ENCODE measurements at regions not wholly inside any gene's neighbourhood (a gene's known extent, or its start where the extent isn't known, plus 50 kb on each side); places are given as distances from the start of the nearest gene placed in this dataset.

DNA sequence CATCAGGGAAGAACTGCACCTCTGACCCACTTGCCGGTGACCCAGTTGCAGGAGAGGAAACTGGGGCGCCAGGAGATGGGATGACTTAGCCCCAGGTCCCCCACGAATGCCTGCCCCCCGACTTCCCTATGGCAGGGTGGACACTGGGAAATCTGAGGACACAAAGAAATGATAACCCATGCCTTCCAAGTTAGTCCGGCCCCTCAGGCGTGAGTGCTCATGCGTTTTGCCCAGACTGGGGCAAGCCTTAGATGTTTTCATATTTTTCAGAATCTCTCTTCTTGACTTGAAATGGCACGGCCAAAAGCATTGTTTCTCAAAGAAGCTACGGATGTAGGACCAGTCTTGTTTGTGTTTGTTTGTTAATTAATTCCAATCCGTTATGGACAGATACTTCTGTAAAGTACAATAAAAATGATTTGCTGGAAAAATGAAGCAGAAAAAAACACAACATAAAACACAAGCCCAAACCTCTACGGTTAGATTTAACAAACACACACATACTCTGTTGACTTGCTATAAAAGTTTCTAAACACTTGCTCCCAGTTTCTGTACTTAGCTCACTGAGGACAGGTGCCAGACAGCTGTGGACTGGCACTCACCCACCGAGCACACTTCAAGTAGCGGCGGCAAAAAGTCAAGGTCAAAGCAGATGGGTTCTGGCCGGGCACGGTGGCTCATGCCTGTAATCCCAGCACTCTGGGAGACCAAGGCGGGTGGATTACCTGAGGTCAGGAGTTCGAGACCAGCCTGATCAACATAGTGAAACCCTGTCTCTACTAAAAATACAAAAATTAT is 341.5 kb downstream of the BCOR start:
- no peak for DNase-seq

GRCh38 chrX:39757971-39758370 is 339.8 kb downstream of the BCOR start:
- no peak for DNase-seq

GRCh38 chrX:39758791-39759525 is 338.8 kb downstream of the BCOR start:
- no peak for DNase-seq

DNA sequence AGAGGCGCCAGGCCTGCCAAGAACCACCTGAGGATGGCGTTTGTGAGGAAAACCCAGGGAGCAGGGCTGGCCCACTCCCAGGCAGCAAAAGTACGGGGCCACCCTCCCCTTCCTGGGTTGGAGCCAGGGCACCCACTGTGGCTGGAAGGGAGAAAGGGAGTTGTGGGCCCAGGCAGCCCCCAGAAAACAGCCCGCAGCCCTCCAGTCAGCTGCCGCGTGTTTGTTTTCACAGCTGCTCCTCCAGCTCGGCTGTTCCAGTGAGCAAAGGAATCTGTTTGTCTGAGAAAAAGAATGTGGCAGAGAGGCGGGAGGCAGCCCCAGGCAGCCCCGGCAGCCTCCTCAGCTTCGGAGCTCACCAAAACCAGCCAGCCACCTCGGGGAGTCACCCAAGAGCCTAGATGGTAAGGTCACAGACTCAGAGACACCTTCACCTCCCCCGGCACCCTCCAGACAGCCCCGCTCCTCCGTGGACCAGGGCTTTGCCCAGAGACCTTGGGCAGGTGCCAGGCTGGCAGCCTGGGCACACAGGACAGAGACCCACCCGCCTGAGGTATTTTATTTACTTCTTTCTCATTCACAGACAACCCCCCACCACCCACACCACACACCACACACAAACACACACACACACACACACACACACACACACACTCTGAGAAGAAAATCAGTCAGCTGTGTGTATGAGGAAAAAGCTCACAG is 338.1 kb downstream of the BCOR start:
- no peak for DNase-seq

DNA sequence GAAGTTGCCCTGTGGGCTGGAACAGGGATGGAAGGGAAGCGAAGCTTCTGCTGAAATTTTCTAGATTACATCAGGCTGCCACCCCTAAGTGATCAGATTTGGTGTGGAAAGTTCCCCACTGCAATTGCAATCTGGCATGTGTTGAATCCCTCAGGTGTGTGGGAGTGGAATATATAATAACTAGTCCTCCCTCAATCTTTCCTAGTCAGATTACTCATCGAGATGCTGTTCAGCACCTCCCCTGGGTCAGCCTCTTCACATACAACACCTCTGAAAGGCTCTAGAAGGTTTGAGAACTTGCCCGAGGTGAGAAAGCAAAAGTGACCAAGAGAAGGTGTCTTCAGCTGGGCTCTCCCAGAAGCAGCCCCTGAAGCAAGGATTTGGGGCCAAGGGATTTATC is 336.8 kb downstream of the BCOR start:
- DNase-seq, result no peak

- no peak for DNase-seq
Measured at GRCh38 chrX:39762266-39762841, 335.4 kb downstream of the BCOR start.

DNA sequence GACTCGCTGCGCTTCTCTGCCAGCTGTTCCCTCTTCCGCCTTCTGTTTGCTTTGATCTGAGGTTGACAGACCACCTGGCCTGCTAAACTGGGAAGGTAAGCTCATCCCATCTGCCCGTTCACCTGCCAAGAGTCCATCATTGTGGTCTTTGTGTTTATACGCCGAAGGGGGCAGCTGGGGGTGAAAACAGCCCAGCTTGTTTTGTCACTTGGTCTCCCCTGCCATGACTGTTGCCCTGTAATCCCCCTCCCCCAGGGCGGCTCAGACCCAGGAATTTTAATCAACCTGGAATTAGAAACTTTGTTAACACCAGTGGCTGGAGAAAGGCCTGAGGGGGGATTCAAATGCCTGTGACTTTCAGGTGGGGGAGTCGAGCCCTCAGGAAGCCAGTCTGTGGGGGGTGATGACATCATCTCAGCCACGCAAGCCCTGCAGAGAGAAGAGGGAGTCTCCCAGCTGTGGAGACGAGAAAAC is 333.3 kb downstream of the BCOR start:
- DNase-seq, result no peak

GRCh38 chrX:39765327-39765726 is 332.4 kb downstream of the BCOR start:
- no peak for DNase-seq

- DNase-seq, result no peak
Measured at GRCh38 chrX:39766085-39766726, 331.6 kb downstream of the BCOR start.

DNA sequence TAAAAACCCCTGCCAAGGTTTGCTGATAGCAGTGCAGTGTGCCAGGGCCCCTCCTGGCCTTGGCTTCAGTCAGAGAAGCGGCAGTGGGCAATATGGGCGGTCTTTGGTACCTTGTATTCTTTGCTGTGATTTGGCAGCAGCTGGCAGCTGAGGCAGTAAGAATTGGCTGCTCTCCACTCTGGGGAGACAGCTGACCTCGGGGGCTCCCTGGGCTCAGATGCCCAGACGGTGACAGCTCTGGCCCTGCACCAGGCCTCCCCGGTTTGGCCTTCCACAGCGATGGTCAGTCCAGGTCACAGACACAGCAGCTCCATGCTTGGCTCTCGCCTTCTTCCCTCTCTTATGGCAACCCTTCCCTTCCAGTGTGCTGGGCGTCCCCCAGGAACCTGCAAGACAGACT is 330.9 kb downstream of the BCOR start:
- no peak for DNase-seq

- DNase-seq, result no peak
Measured at GRCh38 chrX:39767446-39767845, 330.3 kb downstream of the BCOR start.

DNA sequence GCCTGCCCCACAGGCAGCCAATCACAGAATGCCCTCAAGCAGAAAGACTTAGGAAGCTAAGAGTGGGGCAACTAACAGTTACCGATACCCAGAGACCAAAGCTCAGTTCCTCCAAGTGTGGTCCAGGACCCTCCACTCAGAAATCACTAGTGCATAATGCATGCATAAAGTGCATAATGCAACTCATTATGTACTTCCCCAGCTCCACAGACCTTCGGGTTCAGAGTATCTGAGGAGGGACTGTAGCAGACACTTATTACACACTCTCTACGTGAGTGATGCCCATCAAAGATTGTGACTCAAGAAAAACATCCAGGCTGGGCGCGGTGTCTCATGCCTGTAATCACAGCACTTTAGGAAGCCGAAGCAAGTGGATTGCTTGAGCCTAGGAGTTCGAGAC is 328.0 kb downstream of the BCOR start:
- DNase-seq, result no peak

- no peak for DNase-seq
Measured at GRCh38 chrX:39771089-39771488, 326.7 kb downstream of the BCOR start.

DNA sequence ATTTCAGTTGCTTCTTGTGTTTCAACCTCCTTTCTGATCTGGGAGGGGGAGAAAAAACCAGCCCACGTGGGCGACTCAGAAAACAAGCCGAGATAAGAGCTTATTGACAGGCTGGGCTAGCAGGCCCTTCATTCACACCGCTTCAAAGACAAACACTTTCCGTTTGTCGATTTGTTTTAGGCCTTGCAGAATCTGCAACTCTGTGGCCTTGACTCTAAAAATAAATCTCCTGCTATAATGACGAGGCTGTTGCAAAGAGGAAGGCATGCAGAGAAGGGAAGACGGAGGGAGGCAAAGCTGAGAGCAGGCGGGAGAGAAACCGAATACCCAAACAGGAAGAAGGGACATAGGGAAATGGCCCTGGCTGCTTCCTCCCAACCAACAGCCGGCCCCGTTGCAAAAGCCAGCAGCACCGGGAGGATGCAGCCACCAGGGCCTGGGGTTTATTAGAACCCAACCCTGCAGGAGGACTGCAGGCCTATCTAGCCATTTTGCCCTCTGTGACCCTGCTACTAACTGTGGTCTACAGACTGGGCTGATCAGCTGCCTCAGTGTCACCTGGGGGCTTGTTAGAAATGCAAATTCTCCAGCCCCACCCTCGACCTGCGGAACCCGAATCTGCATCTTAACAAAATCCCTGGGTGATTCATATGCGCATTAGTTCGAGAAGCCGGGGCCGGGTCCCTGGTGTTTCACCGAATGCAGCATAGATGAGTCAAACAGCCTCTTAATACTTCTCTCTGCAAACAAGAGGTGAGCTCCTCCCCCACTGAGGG is 325.5 kb downstream of the BCOR start:
- no peak for DNase-seq

DNA sequence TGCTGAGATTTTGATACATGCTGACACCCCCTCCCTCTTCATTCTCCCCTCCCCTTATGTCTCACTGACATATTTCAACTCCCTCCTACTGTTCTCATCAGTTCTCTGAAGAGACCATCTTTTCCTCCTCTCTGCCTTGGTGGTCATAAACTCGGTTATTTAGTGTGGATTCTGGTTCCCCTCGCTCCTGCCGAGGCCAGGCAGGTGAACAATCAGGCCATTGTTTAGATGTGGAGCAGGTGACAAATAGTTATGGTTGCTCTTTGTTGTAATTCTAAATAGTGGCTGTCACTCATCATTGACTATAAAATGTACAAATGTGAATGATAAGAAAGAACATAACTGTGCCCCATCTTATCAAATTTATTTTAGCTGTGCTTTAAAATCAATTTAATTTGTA is 324.6 kb downstream of the BCOR start:
- DNase-seq, result no peak

DNA sequence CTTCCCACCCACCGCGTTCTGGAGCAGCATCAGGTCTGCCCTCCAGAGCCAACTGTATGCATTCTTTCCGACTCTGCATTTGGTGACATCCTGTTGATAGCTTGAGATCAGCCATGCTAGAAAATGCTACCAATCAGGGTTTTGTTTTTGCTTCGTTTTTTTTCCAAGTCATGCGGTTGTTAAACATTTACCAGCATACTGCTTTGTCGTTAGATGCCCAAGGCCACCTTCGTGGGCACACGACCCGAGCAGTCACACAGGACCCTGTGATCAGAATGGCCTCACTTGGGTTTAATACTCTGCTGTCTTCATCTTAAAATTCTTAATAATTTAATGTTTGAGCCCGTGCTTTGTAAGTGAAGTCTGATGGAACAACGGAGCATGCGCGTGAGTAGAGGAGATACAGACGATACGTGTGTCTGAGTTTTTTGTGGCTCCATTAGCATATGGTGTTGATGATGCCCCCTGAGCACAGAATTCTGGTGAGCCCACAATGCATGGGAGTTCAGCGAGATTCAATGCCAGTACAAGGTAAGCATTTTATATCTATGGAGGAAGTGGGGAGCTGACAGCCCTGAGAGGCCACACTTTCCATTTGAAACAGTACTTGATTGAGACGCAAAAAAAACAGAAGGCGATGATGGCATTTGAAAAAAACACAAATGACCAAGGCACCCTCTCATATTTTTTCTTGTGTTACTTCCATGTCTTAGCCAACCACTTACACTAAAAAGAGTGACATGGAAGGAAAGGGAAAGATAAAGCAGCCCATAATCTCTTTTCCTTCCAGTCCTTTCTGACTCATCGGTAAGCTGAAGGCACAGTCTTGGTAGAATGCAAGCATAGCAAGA is 323.6 kb downstream of the BCOR start:
- no peak for DNase-seq

DNA sequence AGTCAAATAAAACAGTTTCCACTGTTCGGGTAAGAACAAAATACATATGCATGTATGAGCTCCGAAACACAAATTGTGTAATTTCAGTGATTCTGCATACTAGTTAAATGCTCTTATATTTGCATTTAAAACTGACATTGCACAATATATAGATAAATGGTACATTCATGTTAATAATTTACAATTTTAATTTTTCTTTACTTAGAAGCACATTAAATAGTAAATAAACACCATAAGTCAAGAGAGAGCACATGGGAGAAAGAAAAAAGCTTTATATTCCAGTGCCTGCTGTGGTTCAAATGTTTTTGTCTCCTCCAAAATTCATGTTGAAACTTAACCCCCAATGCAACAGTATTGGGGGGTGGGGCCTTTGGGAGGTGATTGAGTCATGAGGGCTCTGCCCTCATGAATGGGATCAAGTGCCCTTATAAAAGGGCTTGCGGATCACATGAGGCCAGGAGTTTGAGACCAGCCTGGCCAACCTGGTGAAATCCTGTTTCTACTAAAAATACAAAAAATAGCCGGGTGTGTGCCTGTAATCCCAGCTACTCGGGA is 322.9 kb downstream of the BCOR start:
- no peak for DNase-seq

DNA sequence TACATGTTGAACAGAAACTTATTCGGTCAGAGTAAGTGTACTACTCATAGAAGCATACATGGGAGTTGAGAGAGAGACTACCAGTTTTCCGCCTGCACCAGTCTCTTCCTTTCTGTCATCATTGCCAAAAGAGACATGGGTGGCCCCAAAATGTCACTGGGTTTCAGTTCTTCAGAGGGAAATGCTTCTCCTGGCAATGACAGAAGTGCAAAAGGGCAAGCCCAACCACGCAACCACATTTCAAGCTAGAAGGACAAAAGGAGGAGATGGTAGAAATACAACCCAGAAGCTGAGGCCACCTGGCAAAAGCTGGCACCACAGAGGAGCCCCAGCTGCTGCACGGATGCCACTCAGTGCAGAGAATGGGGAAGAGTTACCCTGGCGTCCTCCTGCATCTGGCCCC is 320.1 kb downstream of the BCOR start:
- no peak for DNase-seq

DNA sequence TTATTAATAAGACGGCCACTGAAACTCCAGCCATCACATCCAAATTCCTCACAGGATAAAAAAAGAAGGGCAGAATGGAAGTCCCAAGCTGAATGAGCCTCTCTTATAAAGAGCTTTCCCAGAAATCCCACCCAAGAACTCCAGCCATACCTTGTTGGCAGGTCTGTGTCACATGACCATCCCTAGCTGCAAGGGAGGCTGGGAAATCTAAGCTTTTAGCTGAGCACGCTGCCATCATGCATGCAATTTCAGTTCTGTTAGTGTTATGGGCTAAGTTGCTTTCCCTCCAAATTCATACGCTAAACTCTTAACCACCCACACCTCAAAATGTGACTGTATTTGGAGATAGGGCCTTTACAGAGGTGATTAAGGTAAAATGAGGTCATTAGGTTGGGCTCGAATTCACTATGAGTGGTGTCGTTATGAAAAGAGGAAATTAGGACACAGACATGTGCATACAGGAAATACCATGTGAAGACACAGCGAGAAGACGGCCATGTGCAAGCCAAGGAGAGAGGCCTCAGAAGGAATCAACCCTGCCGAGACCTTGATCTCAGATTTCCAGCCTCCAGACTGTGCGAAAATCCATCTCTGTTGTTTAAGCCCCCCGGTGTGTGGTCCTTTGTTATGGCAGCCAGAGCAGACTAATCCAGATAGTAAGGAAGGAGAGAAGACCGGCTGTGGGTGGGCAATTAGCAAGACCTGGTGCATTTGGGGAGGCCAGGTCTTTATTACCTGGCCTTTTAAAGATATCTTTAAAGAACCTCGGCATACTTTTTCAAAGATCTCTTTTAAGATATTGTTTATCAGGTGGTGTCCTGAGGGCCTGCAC is 317.6 kb downstream of the BCOR start:
- no peak for DNase-seq

DNA sequence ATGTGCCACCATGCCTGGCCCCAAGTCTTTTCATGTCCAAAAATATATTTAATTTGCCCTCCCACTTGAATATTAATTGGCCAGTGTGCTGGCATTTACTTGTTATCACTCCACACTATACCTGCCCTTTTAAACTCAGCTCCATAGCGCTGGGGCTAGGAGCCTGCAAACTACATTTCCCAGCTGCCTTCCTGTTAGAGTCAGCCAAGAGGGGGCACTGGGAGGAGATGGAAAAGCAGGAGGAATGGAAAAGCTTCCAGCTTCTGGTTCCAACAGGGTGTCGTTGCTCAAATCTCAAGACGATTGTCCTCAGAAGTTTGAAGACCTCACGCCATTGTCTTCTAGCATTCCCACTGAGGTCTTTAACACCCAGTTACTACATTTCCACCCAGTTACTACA is 315.5 kb downstream of the BCOR start:
- no peak for DNase-seq
